ENCODE measurements at regions not wholly inside any gene's neighbourhood (a gene's known extent, or its start where the extent isn't known, plus 50 kb on each side); places are given as distances from the start of the nearest gene placed in this dataset.

- in situ Hi-C loops (cut with HindIII; ENCODE audit: low pct_unique_long_range_greater_than_20kb, low sequenced_read_pairs) = no loop called here
Measured at GRCh38 chr10:125283836-125284614, 123.7 kb upstream of the CTBP2 start.

DNA sequence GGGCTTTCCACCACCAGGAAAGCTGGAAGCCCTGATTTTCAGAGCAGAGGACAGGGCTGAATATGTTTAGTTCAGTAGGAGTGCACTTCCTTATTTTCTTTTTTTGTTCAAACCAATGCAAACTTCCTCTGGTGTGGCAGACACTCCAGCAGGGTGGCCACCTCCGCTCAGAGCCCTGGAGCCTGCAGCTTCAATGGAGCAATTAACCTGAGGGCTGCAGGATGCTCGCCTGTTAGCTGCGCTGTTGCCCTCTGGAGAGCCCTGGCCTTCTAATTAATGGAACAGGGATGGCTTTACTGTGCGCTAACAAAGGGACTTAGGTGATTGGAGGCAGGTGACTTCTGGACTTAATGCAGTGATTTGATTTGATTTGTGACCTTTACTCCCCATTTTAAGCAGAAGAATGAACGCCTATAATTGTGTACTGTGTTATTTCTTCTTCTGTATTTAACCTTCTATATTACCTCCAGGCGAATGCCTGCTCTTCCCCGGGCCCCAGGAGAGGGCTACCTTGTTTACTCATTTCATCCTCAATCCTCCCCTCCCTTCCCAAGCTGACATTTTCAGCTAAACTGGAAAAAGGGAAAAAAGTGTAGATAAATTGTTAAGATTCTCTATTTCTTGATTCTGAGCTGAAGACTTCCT lies 123.0 kb upstream of the CTBP2 start:
- in situ Hi-C loops (cut with HindIII; ENCODE audit: low pct_unique_long_range_greater_than_20kb, low sequenced_read_pairs) = no loop called here
- peak; percentile 1 for DNase-seq (ENCODE audit: low read depth, low spot score)

More at GRCh38 chr10:125283836-125284614, 123.7 kb upstream of the CTBP2 start:
- no peak for DNase-seq (ENCODE audit: low read depth, low spot score)

GRCh38 chr10:125281091-125281490 lies 120.7 kb upstream of the CTBP2 start:
- in situ Hi-C loops (cut with HindIII; ENCODE audit: low pct_unique_long_range_greater_than_20kb, low sequenced_read_pairs) = no loop called here
- DNase-seq (ENCODE audit: low read depth, low spot score) = no peak

GRCh38 chr10:125276133-125276532 lies 115.8 kb upstream of the CTBP2 start:
- in situ Hi-C loops (cut with HindIII; ENCODE audit: low pct_unique_long_range_greater_than_20kb, low sequenced_read_pairs) = no loop called here

DNA sequence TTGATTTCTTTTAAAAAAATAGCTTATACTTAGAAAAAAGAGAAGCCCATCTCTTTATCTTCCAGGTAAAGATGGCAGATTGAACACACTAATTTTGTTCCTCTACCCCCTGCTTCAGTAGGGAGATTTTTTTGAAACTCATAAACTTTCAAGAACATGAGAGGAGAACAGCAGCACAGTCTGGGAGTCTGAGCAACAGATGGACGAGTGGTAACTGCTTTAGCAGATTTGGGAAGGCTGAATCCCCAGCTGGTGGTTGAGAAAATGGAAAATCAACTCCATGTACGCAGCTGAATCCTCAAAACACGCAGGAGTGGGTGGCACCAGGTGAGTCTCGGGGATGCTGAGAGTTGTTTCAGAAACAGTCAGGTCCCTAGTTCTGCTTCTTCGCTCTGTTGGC lies 114.6 kb upstream of the CTBP2 start:
- in situ Hi-C loops (cut with HindIII; ENCODE audit: low pct_unique_long_range_greater_than_20kb, low sequenced_read_pairs) = no loop called here
- no peak for DNase-seq (ENCODE audit: low read depth, low spot score)

More at GRCh38 chr10:125276133-125276532, 115.8 kb upstream of the CTBP2 start:
- no peak for DNase-seq (ENCODE audit: low read depth, low spot score)

- in situ Hi-C loops (cut with HindIII; ENCODE audit: low pct_unique_long_range_greater_than_20kb, low sequenced_read_pairs) = no loop called here
- no peak for DNase-seq (ENCODE audit: low read depth, low spot score)
Measured at GRCh38 chr10:125273023-125273422, 112.7 kb upstream of the CTBP2 start.

- DNase-seq (ENCODE audit: low read depth, low spot score) = no peak
- in situ Hi-C loops (cut with HindIII; ENCODE audit: low pct_unique_long_range_greater_than_20kb, low sequenced_read_pairs) = no loop called here
Measured at GRCh38 chr10:125269716-125270115, 109.4 kb upstream of the CTBP2 start.

DNA sequence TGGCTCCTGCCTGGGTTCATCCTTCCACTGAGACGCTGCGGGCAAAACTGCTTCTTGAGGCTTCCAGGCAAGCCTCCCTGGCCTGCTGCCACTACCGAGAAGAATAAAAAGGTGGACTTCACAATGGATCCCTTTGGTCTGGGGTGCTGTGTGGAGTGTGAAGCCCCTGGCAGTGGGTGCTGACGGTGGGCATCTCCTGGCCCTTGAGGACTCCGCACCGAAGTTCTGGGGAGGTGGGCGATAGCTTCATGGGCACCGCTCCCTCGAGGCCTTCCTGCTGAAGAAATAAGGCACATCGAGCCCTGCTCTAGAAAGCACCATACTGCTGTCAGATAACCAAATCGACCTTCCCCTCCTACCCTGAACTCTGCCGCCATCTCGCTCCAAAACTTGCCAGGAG lies 106.6 kb upstream of the CTBP2 start:
- DNase-seq (ENCODE audit: low read depth, low spot score) = no peak
- in situ Hi-C loops (cut with HindIII; ENCODE audit: low pct_unique_long_range_greater_than_20kb, low sequenced_read_pairs) = no loop called here

- in situ Hi-C loops (cut with HindIII; ENCODE audit: low pct_unique_long_range_greater_than_20kb, low sequenced_read_pairs) = no loop called here
- DNase-seq (ENCODE audit: low read depth, low spot score) = no peak
Measured at GRCh38 chr10:125266541-125266940, 106.2 kb upstream of the CTBP2 start.

DNA sequence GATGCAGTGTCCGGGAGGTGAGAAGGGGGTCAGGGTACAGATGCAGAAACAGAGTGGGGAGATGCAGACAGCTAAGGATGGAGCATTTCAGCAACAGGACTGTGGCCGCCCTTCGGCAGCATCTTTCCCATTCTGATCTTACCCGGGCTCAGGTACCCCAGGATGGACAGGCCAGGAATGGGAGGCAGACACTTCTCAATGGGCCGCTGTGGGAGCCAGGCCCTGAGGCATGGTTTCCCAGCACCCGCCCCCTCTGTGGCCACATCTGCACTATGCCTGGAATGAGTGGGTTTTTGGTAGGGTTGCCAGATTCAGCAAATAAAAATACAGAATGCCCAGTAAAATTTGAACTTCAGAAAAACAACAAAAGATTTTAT lies 105.2 kb upstream of the CTBP2 start:
- in situ Hi-C loops (cut with HindIII; ENCODE audit: low pct_unique_long_range_greater_than_20kb, low sequenced_read_pairs) = no loop called here
- DNase-seq (ENCODE audit: low read depth, low spot score) = no peak

DNA sequence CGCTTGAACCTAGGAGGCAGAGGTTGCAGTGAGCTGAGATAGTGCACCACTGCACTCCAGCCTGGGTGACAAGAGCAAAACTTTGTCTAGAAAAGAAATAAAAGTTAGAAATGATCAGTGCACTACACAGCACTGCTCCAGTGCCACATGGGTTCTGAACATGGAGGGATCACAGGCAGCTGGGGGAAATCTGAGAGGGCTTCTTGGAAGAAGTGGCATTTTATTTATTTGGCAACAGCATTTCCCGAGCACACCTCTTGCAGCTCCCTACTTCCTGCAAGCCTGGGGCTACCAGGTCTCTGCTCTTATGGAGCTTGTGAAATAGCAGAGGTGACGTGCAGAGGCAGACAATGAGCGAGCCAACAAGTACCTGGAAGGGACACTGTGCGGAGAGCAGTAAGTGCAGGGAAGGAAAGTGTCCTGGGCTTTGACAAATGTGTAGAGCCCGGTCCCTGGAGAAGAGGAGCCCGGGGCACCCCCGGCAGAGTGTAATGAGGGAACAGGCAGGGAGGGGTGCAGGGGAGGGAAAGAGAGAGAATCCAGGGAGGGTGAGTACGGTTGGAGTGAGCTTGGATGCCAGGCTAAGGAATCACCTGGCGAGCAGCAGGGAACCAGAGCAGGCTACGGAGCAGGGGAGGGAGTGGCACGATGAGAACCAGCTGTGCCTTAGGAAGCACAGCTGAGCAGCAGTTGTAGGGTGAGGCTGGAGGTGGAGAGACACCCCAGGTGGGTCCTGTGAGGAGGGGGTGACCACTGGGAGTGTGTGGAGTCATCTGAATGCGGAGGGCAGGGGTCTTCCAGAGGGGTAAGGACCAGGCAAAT lies 104.6 kb upstream of the CTBP2 start:
- in situ Hi-C loops (cut with HindIII; ENCODE audit: low pct_unique_long_range_greater_than_20kb, low sequenced_read_pairs) = no loop called here
- DNase-seq (ENCODE audit: low read depth, low spot score) = no peak

DNA sequence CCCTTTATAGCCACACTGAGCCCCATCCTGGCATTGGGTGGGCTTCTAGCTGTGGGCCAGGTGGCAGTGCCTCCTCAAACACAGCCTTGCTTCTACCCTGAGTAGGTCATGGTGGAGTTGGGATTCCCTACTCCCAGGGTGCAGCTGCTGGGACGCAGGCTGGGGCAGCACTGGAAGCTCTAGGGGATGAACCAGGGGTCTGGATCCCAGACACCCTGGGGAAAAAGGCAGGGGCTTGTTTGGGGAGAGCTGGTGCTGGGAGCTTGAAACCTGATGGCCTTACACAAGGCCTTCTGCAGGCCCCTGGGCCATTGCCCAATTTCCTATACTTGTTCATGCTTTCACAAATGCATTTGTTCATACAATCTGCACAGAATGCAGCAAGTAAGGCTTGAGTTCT lies 103.7 kb upstream of the CTBP2 start:
- in situ Hi-C loops (cut with HindIII; ENCODE audit: low pct_unique_long_range_greater_than_20kb, low sequenced_read_pairs) = no loop called here

GRCh38 chr10:125263551-125263950 lies 103.2 kb upstream of the CTBP2 start:
- in situ Hi-C loops (cut with HindIII; ENCODE audit: low pct_unique_long_range_greater_than_20kb, low sequenced_read_pairs) = no loop called here

More for the DNA sequence above, 103.7 kb upstream of the CTBP2 start:
- no peak for DNase-seq (ENCODE audit: low read depth, low spot score)

DNA sequence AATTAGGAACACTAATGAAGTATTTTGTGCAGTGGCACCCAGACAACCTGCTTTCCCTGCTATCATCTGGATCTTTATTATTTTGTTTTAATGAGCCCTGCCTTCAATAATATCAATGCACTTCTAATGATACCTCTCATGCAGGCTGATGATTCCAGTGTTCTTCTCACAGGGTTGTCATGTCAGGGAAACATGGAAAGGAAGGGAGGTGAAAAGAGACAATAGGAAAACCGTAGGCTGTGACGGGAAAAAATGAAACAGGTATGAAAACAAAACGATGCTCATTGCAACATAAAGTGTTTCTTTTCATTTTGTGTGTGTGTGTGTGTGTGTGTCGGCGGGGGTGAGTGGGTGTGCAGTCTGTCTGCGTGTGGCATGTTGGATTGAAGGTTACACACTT lies 102.6 kb upstream of the CTBP2 start:
- DNase-seq (ENCODE audit: low read depth, low spot score) = no peak
- in situ Hi-C loops (cut with HindIII; ENCODE audit: low pct_unique_long_range_greater_than_20kb, low sequenced_read_pairs) = no loop called here

More at GRCh38 chr10:125263551-125263950, 103.2 kb upstream of the CTBP2 start:
- no peak for DNase-seq (ENCODE audit: low read depth, low spot score)

DNA sequence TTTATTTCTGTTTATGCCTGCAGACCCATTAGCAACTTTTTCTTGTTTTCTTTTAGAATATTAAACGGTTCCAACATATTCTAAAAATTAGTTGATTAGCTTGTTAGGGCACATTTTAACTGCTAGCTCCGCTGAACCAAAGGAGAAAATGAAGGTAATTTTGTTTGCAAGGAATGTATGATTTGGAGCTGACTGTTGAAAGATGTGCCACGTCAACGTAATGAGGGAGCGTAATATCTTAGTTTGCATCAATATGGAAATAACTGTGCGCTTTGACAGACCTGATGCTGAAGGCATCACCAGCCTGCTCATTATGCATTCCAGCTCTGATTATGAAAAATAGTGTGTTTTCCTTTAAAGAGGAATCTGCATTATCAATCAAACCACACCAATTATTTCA lies 102.0 kb upstream of the CTBP2 start:
- in situ Hi-C loops (cut with HindIII; ENCODE audit: low pct_unique_long_range_greater_than_20kb, low sequenced_read_pairs) = no loop called here
- no peak for DNase-seq (ENCODE audit: low read depth, low spot score)

DNA sequence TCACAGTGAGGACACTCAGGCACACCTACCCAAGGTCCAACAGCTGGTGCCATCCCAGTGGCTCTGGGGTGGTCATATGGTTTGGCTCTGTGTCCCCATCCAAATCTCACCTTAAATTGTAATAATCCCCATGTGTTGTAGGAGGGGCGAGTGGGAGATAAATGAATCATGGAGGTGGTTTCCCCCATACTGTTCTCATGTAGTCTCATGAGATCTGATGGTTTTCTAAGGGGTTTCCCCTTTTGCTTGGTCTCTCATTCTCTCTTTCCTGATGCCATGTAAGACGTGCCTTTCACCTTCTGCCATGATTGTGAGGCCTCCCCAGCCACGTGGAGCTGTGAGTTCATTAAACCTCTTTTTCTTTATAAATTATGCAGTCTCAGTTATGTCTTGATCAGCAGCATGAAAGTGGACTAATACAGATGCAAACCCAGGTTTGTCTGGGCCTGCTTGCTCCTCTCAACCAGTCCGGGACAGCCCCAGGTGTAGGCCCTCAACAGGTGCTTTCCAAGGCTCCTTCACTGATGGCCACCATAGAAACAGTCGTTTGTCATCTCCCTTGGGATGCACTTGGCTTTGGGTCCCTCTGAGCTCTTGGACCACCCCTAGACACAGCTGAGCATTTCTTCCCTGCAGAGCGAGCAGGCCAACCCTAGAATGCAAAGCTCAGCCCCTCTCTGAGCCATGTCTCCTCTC lies 101.3 kb upstream of the CTBP2 start:
- in situ Hi-C loops (cut with HindIII; ENCODE audit: low pct_unique_long_range_greater_than_20kb, low sequenced_read_pairs) = no loop called here
- DNase-seq (ENCODE audit: low read depth, low spot score) = no peak

DNA sequence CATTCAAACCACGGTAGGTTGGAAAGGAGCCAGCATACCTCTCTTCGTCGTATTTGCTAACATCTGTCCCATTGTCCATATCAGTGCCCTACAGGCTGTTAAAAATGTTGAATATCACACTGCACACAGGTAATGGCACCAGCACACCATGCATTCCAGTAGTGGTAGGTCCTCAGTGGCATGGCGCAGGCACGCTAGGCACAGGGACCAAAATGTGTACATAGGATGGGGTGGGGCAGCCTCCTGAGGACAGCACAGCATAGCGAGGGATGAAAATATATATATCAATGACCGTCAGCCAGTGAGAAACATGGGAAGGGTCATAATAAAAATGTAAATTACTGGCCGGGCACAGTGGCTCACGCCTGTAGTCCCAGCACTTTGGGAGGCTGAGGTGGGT lies 99.9 kb upstream of the CTBP2 start:
- DNase-seq (ENCODE audit: low read depth, low spot score) = no peak
- in situ Hi-C loops (cut with HindIII; ENCODE audit: low pct_unique_long_range_greater_than_20kb, low sequenced_read_pairs) = no loop called here

DNA sequence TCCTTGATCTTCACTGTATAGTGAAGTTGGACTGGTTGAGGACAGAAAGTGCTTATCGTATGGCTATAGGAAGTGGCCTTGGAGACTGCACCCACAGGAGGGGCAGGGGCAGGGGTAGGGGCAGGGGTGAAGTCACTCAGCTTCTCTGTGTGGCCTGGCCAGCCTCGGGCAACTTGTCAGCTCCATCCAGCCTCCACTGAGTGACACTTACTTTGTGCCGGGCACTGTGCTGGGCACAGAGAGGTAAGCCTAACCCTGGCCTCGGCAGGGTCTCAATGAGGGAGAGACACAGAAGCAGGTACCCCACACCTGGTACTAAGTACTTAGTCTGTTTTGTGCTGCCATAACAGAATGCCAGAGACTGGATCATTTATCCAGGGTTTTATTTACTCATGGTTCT lies 99.3 kb upstream of the CTBP2 start:
- in situ Hi-C loops (cut with HindIII; ENCODE audit: low pct_unique_long_range_greater_than_20kb, low sequenced_read_pairs) = no loop called here
- DNase-seq (ENCODE audit: low read depth, low spot score) = no peak
